Spleen (tissue), 7 donors: ENCODE measurements at regions not wholly inside any gene's neighbourhood (a gene's known extent, or its start where the extent isn't known, plus 50 kb on each side); places are given as distances from the start of the nearest gene placed in this dataset.

ENCODE experiments used
- POLR2A ChIP-seq, 3 donors: fragments of 450-650 bp; IDR thresholded peaks; one replicate each; pipeline ENCODE4 v1.5.1; 2017; ENCODE audit warnings: antibody characterized with exemption in 3 of 3, mild to moderate bottlenecking in 1 of 3
- POLR2AphosphoS5 ChIP-seq, 3 donors: sonication (generic); formaldehyde crosslinking; IDR thresholded peaks; one replicate each; pipeline ENCODE4 v1.5.1; 2017; ENCODE audit warnings: antibody characterized with exemption in 3 of 3
- TF ChIP-seq, protein P1 (sequence below), 11 experiments: fragments of 200-600 bp in 7 of 11; fragments of 450-650 bp in 4 of 11; sonication (generic) in 4 of 11; IDR thresholded peaks in 8 of 11; conservative IDR thresholded peaks in 3 of 11; 1 replicate in 7 of 11; 2 replicates in 4 of 11; pipeline versions ENCODE4 v1.4.0 to v1.8.0; 2016 to 2021; ENCODE audit warnings: antibody characterized with exemption in 11 of 11, inconsistent platforms in 4 of 11, mild to moderate bottlenecking in 1 of 11
- donor health status: DM: no; HTN: no; CAD: no; lungs with moderate emphysema.
- donor health status: DM: no; HTN: no; CAD: no.
- donor health status: DM: no; HTN: no; CAD: no.

DNA sequence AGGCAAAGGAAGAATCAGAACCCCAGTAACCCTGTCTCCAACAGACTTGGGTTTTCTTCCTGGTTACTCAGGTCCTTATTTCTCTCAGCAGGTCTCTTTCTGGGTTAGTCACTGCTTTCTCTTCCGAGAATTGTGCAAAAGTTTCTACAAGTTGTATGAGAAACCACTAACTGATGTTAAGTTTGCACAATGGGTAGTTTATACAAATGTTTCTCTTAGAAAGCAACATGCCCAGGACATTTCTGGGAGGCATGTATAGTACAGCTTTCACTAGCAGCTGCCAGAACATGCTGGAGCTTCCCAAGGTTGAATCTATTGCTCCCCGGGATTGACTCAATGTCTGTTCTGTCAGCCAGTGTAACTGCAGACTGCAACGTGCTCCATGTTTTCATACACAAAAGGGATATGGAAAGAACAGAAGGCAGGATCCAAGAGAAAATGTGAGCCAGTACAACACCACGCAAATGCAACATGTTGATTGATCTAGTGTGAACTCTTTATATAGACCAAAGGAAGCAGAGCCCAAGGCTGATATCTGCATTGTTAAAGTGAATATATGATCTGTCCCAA, 887.8 kb downstream of the MCTP2 start:
- TF ChIP-seq, protein P1, sequence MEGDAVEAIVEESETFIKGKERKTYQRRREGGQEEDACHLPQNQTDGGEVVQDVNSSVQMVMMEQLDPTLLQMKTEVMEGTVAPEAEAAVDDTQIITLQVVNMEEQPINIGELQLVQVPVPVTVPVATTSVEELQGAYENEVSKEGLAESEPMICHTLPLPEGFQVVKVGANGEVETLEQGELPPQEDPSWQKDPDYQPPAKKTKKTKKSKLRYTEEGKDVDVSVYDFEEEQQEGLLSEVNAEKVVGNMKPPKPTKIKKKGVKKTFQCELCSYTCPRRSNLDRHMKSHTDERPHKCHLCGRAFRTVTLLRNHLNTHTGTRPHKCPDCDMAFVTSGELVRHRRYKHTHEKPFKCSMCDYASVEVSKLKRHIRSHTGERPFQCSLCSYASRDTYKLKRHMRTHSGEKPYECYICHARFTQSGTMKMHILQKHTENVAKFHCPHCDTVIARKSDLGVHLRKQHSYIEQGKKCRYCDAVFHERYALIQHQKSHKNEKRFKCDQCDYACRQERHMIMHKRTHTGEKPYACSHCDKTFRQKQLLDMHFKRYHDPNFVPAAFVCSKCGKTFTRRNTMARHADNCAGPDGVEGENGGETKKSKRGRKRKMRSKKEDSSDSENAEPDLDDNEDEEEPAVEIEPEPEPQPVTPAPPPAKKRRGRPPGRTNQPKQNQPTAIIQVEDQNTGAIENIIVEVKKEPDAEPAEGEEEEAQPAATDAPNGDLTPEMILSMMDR (IDR thresholded peaks at IDR 0.05 in 8 of 11, conservative IDR thresholded peaks at IDR 0.05 in 3 of 11), result no peak
- TF ChIP-seq POLR2AphosphoS5 (IDR thresholded peaks at IDR 0.05) (no peak), POLR2A (IDR thresholded peaks at IDR 0.05) (no peak)
